ENCODE measurements at regions not wholly inside any gene's neighbourhood (a gene's known extent, or its start where the extent isn't known, plus 50 kb on each side); places are given as distances from the start of the nearest gene placed in this dataset.

DNA sequence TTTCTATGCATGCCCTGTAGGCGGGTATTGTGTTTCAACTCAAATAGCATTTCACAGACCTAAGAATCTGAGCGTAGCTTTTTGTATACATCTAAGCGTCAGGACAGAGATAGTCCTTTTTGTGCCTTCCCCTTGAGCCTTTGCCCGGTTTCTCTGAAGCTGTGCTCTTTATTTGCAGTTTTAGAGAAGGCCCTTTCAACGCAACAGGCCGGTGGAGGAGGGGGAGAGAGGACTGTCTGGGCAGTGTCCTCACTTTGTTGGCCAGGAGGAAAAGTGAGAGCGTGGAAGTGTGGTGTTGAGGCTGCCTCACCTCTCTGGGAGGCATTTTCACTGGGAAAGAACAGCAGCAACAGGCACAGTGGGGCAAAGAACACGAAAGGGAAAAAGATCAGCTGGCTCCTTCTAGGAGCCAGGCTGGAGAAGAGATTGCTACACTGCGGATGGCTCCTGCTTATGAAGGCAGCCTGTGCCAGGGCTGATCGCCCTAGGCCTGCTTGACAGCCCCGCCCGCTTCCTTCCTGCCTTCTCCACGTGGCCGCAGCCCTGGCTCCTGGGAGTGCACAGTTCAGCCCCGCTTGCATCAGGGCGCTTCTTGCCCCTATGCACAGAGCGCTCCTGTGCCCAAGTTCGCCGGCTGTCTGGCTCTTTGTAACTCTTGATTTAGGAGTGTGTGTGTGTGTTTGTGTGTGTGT, 195.6 kb upstream of the POU3F3 start (continued):
- TF ChIP-seq EZH2 (IDR thresholded peaks at IDR 0.05; ENCODE audit: low read depth, low read length, severe bottlenecking) (no peak), BRCA1 (IDR thresholded peaks at IDR 0.05; ENCODE audit: low read depth, low read length) (no peak), PHF8 (conservative IDR thresholded peaks at IDR 0.05; ENCODE audit: low read depth, low read length) (no peak), CEBPB (IDR thresholded peaks at IDR 0.05; ENCODE audit: low read depth, low read length) (no peak), ZNF274 (IDR thresholded peaks at IDR 0.05; ENCODE audit: borderline replicate concordance, extremely low read depth, low read length) (no peak), RNF2 (IDR thresholded peaks at IDR 0.05; ENCODE audit: borderline replicate concordance, low read depth, low read length, missing control alignments, poor library complexity, severe bottlenecking) (peak; percentile 27), SIN3A (conservative IDR thresholded peaks at IDR 0.05 in 1 of 2, IDR thresholded peaks at IDR 0.05 in 1 of 2; ENCODE audit: low read depth in 1 of 2, low read length in 2 of 2) (no peak), KDM4A (IDR thresholded peaks at IDR 0.05; ENCODE audit: low read depth, low read length, severe bottlenecking) (no peak), JUND (IDR thresholded peaks at IDR 0.05; ENCODE audit: low read length) (no peak), POU5F1 (IDR thresholded peaks at IDR 0.05; ENCODE audit: low read depth, low read length) (no peak), SIX5 (IDR thresholded peaks at IDR 0.05; ENCODE audit: low read depth, low read length) (no peak), TBP (IDR thresholded peaks at IDR 0.05; ENCODE audit: low read depth, low read length) (no peak), RBBP5 (IDR thresholded peaks at IDR 0.05; ENCODE audit: borderline replicate concordance, low read depth, low read length) (0 out of 2 replicates have a peak, but pooled peaks have one; percentile 10), TAF1 (IDR thresholded peaks at IDR 0.05; ENCODE audit: low read depth, low read length) (0 out of 2 replicates have a peak, but pooled peaks have one; percentile 35), JUN (IDR thresholded peaks at IDR 0.05; ENCODE audit: low read depth, low read length) (no peak)

All from H1 (cell line).